ENCODE measurements at regions not wholly inside any gene's neighbourhood (a gene's known extent, or its start where the extent isn't known, plus 50 kb on each side); places are given as distances from the start of the nearest gene placed in this dataset.
"Not testable (repeated sequence)": the region's sequence is repeated elsewhere in the genome, so short reads cannot be mapped to it uniquely, and the experiment has no call there.

DNA sequence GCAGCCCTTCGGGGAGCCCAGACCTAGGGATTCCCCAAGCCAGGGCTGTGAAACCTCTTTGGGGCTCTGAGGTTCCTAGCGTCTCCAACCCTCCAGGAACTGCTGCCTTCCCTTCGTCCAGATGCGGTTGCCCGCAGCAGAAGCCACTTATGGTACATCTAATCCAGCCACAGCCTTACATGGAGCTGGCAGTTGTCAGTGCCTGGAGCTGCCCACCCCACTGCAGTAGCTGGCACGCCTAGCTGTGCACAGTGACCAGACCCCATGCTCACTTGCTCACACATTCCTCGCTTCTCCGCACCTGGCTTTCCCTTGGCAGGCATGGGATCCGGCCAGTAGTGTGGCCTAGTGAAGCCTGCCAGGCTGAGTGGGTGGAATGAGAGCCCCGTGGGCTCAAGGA, 547.6 kb downstream of the TBC1D32 start:
- DNase-seq, result no peak

DNA sequence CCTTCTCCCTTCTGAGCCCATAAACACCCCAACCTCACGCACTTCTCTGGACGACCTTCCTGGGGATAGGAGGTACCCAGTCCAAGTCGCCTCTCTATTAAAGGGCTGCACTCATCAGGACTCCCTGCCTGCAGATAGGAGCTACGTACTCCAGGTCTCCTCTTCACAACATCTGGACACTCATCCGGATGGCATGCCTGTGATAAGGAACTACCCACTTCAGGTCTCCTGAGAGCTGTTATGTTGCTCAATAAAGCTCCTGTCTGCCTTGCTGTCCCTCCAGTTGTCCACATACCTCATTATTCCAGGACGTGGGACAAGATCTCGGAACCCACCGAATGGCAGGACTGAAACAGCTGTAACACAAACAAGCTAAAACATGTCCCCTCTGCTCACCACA, 548.0 kb downstream of the TBC1D32 start:
- no peak for DNase-seq

DNA sequence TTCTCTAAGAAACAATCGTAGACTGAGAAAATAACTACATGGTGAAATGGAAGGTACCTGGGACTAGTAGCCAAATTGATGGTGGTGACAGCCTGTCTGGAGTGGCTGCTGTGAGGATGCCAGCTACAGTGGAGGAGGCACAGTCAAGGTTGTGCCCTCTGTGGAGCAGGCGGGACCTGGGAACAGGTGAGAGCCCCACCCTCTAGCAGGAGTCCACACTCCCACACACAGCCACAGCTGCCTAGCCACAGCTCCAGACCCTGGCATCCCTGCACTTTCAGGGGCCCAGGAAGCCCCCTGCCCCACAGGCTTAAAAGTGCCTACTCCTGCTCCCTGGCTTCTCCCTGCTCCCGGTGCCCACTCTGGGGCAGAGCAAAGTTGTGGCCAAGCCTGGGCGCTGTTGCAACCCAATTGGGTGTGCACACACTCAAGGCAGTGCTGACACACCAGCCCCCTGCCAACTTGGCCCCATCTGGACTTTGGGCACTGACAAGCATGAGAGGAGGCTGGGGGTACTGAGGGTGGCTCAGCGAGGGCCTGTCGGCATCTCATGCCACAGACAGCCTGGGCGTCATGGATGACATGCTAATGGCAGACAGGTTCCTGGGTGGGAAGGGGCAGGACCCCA, 548.7 kb downstream of the TBC1D32 start:
- no peak for DNase-seq

DNA sequence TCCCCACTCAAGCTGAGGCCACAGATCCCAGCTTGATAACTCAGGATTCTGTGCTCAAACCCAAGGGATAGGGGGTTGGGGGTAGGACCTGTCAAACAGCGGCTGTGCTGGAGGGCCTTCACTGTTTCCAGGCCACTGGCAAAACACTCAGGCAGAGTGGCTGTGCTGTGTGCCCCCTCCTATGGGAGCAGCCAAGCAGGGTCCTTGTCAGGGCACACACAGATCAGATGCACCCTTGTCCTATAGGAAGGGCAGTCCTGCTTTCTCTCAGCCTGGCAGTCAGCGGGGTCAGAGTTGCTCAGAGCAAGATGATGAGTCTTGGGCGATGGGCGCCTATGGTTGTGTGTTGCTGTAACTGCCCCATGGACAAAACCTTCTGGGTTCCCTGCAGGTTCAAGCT, 554.8 kb downstream of the TBC1D32 start:
- no peak for DNase-seq

DNA sequence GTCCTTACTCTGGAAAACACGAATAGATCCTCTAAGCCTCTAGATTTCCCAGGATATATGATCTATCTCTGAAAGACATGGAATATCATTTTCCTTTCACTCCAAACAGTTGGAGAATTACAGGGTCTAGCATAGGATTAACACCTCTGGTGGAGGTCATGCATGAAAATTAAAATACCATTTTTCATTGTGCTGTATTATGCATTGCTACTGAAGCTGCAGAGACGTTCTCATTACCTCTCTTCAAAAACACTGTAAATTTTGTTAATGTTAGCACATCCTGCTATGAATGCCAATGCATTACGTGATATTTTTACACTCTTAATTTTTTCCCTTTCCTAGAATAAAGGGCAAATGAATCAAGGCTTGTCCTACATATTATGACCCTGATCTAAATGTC, 558.6 kb downstream of the TBC1D32 start:
- DNase-seq, result no peak

DNA sequence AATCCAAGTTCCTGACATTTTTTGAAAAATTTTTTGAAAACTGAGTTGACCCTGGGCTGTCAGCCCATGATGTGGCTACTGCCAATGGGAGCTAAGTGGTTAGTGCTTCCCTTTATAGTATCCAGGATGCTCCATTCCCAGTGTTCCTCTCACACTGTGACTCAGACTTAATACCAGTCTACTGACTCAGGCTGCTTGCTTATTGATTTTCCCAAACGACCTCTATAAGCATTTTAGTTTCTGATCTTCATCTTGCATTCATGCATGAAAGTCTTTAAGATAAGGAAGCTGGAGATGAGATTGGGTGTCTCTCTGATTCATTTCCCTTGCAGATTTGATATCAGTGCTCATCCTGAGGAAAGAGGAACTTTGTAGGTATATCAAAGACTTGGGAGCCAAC, 560.0 kb downstream of the TBC1D32 start:
- DNase-seq, result peak in 1 of 2 experiments; percentile 5

DNA sequence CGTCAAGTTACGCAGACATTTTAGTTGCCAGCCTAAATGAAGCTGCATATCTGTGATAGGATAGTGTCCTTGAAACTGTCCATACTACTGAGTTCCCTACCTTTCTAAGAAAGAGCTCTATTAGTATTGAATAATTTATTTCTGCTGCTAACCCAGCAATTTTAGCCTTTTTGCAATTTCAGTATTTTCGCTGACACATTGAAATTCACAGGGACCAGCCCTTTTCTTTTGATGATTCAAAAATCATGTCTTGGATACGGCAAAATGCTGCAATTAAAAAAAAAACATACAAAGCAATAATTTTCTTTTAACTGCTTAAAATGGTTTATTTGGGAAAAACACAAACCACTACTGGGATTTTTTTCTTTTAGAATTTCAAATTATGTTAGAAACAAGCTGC, 563.3 kb downstream of the TBC1D32 start:
- DNase-seq, result no peak

DNA sequence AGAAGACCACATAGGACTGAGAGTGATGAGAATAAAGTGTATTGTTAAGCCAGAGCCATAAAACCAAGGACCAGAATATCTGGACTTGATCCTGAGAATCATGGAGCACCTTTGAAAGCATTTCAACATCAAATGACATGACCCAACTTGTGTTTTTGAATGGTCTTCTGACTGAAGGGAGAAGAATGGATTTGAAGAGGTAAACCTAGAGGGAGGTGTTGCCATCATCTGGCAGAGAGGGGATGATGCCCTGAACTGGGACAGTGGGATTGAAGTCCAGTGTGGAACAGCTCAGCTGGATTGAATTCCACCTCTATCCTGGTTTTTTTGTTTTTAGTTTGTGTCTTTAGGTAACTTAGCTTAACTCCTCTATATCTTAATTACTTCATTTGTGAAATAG, 570.0 kb downstream of the TBC1D32 start:
- no peak for DNase-seq

DNA sequence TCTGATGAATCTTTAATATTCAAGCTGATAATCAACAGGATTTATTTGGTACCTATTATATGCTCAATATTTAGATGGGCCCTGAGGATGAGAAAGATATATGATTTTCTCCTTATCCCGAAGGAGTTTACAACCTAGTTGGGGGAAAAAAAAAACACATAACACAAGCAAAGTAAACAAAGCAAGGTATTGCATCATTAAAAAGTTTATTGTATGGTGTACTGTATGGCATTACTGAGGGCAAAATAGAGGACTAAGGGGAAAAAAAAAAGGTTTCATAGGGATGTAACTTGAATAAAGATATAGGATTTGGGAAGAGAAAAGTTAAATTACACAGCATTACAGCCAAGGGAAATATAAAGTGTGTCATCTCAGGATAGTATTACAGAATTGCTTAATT, 574.7 kb downstream of the TBC1D32 start:
- no peak for DNase-seq

DNA sequence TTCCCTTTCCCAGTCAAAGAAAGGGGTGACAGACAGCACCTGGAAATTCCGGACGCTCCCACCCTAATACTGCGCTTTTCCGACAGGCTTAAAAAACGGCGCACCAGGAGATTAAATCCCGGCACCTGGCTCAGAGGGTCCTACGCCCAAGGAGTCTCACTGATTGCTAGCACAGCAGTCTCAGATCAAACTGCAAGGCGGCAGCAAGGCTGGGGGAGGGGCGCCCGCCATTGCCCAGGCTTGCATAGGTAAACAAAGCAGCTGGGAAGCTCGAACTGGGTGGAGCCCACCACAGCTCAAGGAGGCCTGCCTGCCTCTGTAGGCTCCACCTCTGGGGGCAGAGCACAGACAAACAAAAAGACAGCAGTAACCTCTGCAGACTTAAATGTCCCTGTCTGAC, 585.7 kb downstream of the TBC1D32 start:
- DNase-seq, result not testable (repeated sequence)

DNA sequence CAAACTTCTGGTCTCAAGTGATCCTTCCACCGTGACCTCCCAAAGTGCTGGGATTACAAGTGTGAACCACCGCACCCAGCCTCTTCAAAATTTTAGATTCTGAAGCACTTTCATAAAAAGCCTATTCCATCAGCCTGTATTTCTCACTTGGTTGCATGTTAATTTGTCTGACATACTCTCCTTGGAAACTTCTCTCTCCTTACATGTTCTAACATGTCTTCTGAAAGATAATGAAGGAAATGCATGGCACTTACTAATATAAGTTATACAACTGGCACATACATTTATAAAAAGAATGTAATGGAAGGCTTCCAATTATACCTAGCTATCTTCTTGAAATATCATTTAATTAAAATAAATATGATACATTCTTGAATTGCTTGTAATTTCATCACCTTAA, 597.5 kb downstream of the TBC1D32 start:
- DNase-seq, result no peak

DNA sequence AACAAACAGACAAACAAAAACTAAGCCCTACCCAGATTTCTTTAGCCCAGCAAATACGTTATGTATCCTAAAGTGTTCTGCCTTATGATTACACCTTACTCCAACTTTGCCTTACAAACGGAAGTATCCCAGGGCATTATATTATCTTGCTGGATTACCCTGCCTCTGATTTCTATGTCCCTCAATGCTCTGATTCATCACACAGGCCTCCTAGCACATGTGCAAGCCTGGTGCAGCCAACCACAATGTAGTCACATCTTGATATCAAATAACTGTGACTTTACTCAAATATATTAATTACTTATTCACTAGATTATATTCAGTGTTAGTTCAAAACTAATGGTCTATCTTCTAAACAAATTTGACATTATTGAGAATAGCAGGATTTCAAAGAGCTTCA, 598.6 kb downstream of the TBC1D32 start:
- DNase-seq, result no peak

DNA sequence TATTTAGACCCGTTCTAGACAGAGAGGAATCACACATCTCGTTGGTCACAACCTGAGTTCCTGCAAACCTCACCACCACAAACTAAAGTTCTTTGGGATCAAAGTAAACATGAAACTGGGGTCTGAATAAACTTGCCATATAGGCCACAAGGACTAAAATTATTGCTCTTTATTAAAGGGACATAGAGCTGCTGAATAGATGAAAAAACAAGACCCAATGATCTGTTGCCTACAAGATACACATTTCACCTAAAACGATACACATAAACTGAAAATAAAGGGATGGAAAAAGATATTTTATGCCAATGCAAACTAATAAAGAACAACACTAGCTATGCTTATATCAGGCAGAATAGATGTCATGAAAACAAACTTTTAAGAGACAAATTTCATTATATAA, 623.0 kb downstream of the TBC1D32 start:
- DNase-seq, result no peak

DNA sequence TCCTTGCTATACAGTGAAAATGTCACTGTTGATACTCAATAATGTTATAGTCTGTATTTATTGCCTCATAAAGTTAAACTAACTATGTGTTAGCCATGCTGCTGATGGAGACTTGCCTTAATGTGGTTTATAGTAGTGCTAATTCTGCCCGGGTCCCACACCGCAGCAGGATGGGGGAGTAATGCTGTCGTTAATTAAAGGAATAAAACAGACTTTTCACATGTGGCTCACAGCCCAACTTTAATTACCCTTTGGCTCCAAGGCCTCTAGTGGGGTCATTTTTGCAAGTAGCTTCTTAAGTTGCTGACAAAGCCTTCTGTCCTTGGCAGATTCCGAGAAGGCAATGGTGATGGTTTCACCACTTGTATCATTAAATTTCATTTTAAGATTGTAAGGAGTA, 634.3 kb downstream of the TBC1D32 start:
- DNase-seq, result no peak

DNA sequence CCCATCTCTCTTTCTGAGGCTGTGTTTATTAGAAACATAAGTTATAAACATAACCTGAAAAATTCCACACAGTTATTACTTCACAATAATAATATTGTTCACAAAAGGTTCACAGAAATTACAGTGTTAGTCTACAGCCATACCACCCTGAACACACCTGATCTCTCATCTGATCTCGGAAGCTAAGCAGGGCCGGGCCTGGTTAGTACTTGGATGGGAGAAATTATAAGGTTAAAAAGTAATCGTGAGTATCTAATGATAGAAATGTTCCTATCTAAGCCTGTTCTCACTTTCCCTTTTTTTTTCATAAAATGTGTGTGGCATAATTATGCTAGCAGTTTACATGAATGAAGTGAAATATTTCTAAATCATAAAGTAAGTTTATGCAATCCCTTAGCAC, 647.8 kb downstream of the TBC1D32 start:
- no peak for DNase-seq

DNA sequence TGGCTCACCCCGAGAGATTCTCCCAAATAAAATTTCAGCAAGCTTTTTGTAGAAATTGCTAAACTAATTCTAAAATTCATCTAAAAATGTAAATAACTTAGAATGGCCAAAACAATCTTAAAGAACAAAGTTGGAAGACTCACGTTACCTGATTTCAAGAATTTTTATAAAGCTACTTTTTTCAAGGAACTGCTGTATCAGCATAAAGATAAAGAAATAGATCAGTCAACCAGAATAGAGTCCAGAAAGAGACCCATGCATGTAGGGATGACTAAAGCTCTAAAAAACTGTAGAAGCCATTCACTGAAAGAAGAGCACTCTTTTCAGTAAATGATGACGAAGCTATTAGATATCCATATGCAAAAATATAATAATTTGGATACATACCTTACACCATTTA, 652.1 kb downstream of the TBC1D32 start:
- no peak for DNase-seq

DNA sequence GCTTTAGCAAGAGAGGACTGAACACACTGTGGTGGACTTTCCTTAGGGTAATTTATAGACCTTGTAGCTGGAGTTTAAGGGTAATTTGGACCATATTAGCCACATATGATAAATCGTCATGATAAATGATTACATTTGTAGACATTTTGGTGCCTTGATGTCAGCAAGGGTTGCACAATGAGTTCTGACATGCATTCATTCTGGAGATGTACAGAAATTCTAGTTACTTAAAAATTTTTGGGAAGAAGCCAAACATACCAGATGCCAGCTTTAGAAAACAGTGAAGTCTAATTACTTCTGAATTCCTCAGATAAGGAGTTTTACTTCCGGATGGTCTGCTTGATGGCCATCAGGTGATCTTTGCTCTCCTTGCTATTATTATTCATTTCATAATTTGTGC, 653.1 kb downstream of the TBC1D32 start:
- no peak for DNase-seq

DNA sequence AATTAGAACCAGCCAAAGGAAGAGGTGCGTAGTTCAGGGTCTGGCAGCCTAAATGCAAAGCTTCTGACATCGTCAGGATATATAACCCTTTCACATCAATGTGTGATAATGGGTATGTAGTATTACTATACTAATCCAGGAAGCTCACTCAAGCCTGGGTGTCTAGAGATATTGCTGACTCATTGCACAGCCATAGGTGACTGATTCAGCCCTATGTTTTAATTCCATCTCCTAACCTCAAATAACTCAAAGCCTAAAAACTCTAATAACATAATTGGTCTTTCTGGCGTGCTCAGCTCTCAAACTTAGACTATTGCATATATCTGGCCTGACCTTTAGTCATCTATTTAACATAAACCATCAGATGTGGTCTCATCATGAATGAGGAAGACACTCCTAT, 658.4 kb downstream of the TBC1D32 start:
- DNase-seq, result no peak

DNA sequence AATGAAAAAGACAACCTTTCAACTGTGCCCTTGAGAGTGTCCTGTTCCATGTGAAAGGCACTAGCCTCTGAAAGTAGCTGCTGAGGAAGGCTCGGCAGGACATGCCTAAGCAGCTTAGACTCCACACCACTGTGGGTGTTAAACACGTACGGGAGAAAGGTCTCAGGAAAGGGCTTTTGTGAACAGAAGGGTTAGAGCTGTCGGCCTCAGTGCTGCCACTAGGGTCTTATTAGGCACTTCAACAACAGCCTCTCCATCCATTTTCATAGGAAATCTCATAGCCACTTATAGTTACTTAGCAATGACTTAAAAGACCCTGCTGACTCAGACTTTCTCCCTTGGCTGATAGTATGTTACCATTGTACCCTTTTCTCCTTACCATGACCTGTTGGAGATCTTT, 662.8 kb downstream of the TBC1D32 start:
- DNase-seq, result no peak

DNA sequence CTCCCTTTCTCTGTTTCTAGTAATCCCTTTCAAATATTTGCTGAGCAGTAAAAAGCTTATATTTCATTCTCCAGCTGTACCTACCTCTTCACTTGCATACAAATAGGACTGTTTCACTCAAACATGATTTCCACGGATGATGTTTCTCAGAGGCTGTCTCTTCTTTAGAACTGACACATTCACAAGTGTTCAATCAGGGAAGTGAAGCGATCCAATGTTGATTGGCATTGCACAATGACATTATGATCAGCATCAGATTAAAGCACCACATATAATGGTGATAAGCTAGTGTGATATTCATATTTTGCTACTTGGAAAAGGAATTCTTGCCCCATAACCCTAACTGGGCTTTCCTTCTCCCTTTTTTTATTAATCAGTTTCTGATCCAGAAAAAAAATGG, 681.8 kb downstream of the TBC1D32 start:
- no peak for DNase-seq

DNA sequence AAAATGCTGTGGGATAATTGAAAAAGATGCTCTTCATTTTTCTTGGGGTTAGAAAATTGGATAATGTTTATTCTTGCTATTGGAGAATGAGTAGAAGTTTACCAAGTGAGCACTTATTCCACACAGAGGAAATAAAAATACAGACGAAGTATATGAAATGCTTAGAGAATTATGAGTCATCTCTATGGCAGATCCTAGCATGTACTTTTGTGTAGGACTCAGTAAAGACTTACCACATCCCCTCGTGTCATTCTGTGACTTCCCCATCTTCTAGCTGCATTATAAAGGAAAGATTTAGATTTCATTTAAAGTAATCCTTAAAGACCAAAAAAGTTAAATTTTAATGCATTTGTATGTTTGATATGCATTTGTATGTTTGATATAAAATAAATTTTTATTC, 685.6 kb downstream of the TBC1D32 start:
- DNase-seq, result peak; percentile 86 to 87

DNA sequence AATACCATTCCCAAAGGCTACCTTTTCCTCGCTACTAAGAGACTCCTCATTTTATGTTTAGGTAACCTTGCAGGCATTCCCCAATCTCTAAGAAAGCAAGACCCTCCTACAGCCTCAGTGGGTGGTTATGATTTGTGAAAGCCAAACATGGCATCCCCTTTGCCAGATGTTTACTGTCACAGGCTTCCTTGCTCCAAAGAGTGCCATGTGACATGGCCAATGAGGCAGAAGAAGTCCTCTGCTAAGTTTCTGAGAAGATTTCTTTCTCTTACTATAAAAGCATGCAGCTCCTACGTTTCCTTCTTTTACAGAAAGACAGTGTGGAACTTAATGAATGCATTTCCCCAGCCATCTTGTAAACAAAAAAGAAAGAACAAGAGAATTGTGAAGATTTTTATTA, 688.2 kb downstream of the TBC1D32 start:
- no peak for DNase-seq

DNA sequence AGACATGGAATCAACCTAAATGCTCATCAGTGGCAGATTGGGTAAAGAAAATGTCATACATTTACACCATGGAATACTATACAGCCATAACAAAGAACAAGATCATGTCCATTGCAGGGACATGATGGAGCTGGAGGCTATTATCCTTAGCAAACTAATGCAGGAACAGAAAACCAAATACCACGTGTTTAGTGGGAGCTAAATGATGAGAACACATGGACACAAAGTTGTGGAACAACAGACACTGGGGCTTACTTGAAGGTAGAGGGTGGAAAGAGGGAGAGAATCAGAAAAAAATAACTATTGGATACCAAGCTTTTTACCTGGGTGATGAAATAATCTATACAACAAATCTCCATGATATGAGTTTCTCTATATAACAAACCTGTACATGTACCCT, 701.3 kb downstream of the TBC1D32 start:
- DNase-seq, result no peak

DNA sequence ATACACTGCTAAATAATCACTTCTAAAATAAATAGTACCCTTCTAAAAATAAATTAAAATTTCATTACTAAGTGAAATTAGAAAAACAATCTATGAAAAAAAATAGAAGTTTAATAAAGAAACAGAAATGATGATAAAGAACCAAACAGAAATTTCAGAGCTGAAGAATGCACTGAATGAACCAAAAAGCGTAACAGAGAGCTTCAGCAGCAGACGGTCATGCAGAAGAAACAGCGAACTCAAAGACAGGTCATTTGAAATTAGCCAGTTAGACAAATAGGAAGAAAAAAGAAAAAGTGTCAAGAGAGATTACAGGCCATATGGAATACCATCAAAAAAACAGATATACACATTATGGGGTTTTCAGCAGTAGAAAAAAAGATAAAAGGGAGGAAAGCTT, 706.7 kb downstream of the TBC1D32 start:
- no peak for DNase-seq

DNA sequence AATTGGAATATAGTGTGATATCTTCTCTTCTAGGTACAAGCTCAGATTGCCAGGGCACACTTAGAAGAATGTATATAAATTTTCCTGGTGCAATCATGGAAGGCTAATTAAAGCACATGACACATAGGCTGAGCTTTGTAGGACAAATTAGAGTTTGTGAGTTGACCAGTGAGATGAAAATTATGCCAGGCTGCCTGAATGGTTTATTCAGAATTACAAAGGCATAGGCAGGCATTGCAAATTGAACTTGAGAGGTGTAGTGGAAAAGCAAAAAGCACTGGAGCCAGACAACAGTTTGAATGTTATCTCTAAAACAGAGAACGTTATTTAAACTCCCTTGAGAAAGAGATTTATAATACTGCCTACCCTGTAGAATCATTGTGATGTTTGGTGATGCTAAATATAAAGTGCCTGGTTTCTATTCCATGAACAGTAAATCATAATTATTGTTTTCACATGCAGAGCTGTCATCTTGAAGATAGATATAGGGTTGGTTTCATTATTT, 712.1 kb downstream of the TBC1D32 start:
- no peak for DNase-seq

DNA sequence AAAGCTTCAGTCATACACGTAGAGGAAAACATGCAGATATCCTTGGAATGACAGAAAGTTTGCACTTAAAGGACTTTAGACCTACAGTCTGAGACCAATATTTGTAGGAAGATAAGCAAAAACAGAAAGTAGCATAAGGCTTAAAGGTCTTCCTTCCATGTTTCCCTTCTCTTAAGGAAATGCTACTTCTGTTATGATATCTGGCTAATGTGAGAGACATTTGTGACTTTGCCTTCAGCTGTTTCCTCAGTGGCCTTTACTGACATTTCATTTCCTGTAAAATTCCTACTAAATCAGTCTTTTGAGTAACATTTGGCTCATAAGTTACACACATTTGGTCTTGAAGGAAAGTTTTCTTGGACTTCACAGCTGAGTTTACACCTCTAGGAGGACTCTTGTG, 713.4 kb downstream of the TBC1D32 start:
- no peak for DNase-seq

Data from Kasumi-1 (cell line).